HG03159 (cell line): ENCODE measurements at regions not wholly inside any gene's neighbourhood (a gene's known extent, or its start where the extent isn't known, plus 50 kb on each side); places are given as distances from the start of the nearest gene placed in this dataset.

ENCODE experiments used
- ATAC-seq: cut with Tn5 transposase; IDR thresholded peaks from one replicate; pipeline ENCODE4 v1.9.1; 2021; ENCODE audit warnings: mild to moderate bottlenecking, moderate library complexity; ENCODE audit not compliant: unreplicated experiment

DNA sequence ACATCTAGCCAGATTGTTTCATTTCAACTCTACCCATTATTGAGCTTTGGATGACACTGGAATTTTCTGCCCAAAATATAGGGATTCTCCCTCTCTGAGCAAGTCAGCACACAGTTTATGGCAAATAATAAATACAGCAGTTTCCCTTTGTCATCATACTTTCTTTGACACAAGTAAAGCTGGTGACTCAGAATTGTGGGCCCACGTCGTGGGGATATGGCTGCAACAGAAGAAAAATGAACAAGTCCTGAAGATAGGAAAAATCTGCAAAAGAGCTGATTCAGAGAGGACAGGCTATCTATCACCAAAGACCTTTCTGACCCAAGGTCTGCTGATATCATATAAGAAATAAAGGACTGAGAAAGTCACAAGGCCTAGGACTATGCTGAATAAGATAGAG lies 236.3 kb upstream of the ZC3H12C start:
- no peak for ATAC-seq

DNA sequence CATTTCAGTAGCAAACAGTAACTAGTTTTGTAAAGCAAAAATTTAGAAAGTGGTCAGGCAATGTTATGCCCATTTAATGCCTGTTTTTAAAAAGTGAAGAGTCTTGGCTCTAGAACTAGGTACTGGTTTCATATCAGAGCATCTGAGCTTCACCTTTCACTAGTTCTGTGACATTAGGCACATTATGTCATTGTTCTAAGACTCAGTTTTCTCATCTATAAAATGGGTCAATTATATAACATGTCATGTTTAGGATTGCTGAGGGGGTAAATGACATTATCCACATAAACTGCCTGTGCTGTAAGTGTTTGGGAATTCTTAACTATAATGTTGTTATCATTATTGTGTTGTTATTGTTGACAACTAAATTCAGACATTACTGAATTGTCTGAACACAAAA lies 235.6 kb upstream of the ZC3H12C start:
- ATAC-seq: no peak

DNA sequence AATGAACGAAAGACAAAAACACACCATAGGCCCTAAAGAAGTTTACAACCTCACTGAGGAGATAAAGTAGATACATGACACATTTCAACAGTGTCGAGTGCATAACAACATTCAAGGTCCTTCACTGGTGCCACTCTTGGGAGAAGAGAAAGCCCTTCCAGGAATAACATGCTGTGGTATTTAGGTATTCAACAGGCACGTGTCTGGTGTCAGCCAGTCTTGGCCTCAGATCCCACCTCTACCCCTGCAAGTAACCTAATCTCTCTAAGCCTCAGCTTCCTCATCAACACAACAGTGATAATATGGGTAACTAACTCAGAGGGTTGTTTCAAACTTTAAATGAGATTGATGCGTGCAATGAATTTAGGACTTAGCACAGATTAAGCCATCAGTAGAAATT lies 235.0 kb upstream of the ZC3H12C start:
- no peak for ATAC-seq

DNA sequence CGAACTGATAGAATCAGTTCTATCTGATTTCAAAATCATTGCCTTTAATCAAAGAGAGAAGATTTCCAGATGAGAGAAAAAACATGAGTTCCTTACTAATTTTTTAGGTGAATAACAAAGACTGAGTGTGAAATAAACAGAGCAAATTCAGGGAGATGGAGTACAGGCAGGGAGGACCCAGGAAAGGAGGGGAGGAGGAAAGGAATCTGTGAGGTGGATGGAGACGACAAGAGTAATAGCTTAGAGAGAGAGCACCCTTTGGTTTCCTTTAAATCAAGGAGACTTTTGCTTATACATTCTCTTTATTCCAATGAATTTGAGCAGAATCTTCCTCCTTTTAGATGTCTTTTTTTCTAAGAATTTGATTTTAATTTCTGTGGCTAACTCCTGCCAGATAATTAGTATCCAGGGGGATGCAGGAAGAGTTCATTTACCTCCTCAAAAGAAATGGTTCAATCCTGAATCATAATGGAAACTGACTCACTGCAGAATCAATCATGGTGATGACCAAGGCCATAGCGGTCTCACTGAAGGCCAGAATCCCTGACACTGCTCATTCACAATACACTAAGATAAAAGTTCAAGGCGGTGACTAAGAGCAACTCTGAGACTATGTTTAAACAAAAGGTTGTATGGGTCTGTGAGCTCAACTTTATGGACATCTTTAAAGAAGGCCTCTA lies 234.0 kb upstream of the ZC3H12C start:
- no peak for ATAC-seq

DNA sequence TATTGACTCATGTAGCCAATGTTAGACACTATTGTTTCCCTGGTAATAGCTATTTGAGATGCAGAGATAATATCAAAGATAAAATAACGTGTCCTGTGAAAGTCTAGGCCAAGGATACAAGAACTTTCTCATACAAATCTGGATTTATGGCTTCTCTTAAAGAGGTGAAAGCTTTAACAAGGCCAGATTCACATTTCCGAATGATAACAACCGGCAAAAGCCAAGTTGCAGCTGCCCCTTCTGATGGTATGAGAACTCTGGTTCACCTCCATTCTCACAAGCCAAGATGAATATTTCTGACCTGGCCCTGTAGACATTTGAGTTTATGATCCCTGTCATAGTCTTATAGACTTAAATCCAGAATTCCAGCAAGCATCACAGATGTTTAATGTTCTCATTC lies 230.4 kb upstream of the ZC3H12C start:
- no peak for ATAC-seq

DNA sequence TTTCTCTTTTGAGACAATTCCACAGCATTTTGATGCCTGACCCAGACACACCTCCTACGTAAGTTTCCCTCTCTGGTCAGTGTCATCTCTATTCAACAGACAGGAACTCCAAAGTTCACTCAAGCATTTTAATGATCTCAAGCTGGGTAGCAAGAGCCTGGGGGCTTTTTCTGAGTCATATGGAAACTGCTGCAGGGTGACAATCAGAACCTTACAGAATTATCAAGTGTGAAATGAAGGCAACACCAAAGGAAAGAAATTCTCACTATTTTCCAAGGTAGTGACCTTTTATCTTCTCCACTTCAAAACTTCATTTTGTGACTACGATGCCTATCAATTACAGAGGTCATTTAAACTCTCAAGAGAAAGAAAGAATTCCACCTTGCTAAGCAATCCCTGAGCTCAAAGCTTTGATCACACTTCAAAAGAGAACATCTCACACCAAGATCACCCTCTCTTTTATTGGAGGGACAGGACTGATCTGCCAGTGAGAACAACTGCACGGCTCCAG lies 229.0 kb upstream of the ZC3H12C start:
- ATAC-seq: peak; percentile 96

DNA sequence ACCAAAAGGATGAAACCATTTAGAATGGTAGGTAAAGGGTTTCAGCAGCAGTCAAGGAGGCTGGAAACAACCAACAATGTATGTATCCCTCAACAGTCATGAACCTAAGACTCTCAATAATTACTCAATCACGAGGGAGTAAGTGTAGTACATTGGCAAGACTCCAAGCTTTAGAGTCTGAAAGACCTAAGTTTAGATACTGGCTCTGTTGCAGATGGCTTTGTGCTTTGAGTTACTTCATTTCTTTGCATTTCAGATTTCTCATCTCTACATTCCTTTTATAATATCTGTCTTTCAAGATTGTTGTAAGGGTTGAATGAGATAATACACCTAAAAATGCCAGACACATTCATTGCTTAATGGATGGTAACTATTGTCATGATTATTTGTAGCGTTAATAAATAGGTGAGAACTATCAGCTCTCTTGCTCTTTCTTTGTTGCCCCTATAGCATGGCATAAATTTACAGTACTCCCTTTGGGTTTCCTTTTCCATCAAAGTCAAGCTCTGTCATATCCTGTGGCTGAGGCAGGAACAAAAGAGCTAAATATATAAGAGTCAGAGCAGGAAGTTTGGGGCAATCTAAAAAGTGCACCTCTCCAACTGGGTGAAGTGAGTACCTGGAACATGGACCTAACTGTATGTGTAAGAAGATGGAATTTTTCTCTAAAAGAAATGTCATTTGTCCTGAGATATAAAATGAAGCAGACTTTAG lies 228.2 kb upstream of the ZC3H12C start:
- peak; percentile 34 for ATAC-seq

DNA sequence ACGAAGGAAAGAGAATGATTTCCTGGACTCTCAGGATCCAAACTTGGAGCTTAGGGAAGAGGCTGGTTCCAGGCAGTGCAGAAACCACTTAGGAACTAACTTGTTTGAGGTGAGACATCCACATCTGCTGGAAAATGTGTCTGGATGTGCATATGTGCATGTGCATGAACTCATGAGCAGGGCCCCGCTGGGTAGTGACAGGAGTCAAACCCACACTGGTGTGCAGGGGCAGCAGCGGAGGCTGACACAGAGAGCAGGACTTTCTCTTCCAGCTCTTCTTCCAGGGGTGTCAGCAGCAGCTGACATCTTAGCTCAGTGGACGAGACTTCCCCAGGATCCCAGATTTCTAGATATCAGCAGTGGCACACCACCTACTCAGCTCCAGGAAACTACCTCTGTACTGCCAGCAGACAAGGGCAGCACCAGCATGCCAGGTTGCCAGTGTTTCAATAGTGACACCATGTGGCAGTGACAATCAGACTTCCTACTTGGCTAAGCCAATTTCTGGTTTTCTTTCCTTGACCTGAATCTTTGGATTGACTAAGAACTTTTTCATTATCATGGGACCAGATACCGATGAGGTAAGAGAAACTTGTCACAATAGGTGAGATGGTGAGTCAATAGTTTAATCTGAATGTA lies 227.5 kb upstream of the ZC3H12C start:
- ATAC-seq: no peak

DNA sequence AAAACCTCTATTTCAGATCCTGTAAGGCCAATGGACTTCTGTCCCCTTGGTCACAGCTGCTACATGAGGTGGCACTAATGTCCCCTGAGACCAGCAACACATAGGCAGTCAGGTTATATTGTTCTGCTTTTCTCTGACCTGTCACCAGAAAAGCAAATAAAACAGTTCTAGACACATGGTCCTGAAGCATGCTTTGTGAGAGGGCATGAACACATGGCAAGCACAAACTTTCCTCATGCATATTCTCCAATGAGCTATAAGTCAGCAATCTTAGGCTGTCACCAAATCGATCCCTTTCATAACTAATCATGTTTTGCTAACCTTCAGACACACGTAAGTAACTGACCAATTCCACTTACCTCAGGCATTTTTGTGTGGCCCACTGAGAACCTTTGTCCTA lies 225.4 kb upstream of the ZC3H12C start:
- no peak for ATAC-seq

DNA sequence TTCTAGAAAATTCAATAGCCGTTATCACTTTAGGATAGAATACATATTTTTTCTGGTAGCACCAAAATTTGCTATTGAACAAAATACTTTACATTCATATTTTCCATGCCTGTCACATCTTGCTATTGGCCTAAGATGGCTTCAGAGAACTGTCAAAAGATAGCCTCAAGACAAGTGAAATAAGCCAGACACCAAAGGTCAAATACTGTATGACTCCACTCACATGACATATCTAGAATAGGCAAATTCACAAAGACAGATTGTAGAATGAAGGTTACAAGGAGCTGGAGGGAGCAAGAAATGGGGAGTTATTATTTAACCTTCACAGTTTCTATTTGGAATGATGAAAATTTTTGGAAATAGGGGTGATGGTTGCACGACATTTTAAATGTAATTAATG lies 223.7 kb upstream of the ZC3H12C start:
- no peak for ATAC-seq

DNA sequence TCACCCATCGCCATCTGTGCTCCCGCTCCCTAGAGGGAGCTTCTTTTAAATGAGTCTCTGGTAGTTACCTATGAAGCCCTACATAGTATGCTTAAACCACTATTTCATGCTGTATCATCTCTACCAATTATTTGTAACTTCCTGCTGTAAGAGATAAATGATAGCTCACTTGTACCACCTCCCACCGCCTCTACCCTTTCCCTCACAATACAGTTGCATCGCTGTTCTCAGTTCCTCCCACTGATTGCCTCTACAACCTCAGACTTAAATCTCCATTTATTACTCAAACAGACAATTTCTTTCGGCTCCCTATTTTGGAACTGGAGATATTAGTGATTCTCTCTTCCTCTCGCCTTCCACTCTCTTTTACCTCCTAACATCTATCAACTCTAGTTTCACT lies 222.9 kb upstream of the ZC3H12C start:
- ATAC-seq: no peak

DNA sequence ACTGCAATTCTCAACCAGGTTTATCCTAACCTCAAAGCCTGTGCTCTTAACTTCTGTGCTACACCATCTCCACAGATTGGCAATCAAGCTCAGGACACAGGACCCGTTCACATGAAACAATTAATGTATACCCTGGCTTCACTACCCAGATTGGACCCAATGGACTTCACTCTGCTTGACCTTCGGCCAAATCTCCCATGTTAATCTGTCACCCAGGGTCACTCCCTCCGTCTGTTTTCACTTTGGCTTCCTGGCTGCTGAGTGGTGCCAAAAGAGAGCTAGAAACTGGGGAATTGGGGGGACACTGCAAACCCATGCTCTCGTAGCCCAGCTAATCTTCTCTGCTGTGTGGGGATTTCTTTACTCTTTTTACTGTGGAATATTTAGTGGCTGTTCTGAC lies 216.1 kb upstream of the ZC3H12C start:
- no peak for ATAC-seq

DNA sequence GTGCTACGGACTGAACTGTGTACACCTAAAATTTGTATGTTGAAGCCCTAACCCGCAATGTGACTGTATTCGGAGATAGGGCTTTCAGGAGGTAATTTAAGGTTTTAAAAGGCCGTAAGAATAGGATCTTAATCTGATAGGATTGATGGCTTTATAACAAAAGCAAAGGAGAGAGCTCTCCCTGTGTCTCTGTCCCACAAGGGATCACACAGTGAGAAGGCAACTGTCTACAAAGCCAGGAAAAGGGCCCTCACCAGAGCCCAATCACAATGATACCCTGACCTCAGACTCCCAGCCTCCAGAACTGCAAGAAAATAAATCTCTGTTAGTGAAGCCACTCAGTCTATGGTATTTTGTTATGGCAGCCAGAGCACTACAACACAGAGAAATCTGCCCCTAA lies 208.7 kb upstream of the ZC3H12C start:
- no peak for ATAC-seq

DNA sequence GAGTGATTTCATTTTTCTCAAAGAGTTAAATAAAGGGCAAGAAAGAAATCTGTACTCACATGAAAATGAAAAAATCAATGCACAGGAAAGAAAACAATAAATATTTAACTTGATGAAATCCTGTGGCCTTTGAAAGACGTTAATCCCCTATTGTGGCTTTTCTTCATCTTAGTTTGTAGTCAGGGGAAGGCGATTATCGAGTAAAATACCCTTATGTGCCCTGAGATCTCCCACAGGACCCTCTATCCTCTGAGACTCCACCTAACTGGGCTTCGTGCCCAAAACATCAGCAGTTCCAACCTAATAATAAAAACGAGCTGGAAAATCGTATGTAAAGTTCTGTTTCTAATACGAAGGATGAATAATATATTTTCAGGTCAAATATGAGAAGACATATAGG lies 208.2 kb upstream of the ZC3H12C start:
- ATAC-seq: no peak

DNA sequence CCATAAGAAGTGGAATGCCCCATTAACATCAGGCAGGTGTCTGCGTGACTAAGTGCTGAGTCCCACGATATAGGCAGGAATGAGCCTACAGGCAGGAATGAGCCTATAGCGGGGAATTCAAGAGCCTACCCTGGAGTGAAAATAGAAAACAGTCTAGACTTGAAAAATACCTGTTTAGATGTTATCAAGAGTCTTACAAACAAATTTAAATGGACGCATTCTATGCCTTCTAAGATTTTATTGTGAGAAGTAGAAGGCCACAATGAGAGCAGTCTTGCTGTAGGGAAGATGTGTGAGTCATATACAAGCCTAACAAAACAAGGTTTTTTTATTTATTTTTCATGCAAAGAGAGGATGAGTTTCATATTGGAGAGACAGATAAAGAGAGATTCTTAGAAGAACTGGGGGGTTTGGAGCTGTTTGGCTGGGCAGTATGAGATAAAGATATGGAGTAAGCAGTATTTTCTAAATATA lies 200.8 kb upstream of the ZC3H12C start:
- no peak for ATAC-seq

DNA sequence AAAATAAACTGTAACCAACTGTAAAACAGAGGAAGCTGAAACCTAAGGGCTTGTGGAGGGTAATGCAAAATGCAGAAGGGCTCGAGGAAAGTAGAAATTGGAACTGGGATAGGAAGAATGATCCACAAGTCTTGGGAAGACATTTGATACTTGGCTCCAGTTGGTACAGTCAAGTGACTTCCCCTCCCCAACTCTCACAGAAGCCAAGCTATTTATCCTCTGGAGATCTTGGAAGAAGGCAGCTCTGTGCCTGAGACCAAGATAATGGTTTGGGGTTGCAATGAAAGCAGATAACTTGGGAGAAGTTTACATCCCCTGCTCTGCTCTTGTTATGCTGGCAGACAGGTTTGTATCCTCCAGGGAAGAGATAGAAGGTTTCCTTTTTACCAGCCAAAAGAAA lies 198.9 kb upstream of the ZC3H12C start:
- no peak for ATAC-seq

DNA sequence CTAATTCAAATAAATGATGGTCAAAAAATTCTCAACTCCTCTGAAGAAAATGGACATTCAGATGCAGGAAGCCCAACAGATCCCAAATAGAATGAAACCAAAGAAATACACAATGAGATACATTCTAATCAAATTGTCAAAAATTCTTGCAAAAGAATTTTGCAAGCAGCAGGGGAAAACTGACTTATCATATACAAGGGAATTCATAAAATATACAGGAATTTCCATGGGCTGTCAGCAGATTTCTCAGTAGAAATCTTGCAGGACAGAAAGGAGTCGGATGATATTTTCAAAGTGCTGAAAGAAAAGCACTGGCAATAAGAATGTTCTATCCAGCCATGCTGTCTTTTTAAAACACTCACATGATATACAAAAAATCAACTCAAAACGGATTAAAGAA lies 194.6 kb upstream of the ZC3H12C start:
- ATAC-seq: no peak

DNA sequence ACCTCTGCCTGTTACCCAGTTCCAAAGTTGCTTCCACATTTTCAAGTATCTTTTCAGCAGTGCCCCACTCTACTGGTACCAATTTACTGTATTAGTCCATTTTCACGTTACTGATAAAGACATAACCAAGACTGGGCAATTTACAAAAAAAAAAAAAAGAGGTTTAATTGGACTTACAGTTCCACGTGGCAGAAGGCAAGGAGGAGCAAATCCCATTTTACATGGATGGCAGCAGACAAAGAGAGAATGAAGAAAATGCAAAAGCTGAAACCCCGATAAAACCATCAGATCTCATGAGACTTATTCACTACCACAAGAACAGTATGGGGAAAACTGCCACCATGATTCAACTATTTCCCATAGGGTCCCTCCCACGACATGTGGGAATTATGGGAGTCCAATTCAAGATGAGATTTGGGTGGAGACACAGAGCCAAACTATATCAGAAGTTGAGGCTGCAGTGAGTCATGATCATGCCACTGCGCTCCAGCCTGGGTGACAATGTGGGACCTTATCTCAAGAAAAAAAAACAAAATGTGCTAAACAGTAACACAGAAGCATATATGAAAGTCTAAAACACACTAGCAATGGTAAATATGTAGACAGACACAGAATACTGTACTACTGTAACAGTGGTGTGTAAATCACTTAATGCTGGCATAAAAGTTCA lies 190.3 kb upstream of the ZC3H12C start:
- ATAC-seq: no peak

DNA sequence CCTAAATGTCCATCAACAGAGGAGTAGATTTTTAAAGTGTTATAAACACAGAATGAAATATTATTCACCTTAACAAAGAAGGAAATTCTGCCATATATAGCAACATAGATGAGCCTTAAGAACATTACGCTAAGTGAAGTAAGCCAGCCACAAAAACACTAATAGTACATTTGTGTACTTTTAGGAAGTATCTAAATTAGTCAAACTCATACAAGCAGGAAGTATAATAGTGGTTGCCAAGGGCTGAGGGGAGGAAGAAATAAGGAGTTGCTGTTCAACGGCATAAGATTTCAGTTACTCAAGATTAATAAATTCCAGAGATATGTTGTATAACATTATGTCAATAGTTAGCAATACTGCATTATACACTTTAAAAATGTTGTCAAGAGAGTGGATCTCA lies 181.7 kb upstream of the ZC3H12C start:
- ATAC-seq: no peak

DNA sequence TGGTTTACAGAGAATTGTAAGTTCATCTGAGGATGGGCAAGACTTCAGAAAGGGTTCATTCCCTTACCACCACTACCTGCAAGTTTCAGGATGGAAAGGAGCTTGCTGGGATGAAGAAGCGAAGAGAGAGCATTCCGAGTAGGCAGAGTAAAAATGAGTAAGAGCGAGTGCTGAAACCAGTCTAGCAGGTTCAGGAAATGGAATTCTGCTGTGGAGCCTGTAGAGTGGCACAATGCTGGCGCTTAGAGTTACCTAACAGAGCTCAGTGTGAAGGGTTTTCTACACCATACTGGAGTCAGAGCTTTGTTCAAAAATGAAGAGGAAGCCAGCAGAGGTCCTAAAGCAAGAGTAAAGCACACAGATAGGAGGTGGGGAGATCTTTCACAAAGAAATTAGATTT lies 179.2 kb upstream of the ZC3H12C start:
- ATAC-seq: no peak

DNA sequence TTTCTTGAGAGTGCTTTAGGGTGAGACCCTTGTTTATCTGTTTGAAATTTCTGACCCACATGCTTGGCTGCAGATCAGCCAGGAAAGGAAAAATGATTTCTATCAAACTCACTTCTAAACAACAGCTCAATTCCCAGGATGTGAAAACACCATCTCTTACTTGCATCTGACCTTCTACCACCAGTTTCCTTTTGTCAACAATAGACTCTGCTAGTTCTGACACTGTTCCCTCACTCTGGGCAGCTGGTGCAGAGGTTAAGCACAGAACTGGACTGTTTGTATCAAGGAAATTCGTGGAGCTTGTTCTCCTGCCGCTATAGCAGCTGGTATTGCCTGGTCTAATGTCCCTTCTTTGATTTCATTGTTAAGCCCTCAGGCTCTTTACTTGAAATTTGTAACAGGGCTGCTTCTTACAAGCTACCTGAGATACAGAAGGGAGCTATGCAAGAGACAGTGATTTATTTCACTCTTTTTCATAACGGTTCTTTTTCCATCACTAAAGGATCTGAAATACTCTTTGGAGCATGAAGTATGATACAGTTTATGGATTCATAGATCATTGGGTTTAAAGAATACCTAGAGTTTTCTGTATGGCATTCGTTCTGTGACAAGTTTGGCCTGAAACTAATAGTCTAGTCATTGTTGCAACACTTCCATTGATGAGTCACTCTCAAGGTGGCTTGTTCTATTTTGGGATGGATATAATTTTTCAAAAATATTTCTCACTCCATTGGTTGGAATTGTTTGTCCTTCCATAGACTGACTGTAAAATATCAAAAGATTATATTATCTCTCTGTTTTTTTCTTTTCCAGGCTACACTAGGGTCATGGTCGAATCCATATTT lies 178.2 kb upstream of the ZC3H12C start:
- no peak for ATAC-seq
